Trophoblast cell (in vitro differentiated cells and primary cell): ENCODE measurements at regions not wholly inside any gene's neighbourhood (a gene's known extent, or its start where the extent isn't known, plus 50 kb on each side); places are given as distances from the start of the nearest gene placed in this dataset.

Experiments
- DNase-seq, 2 donors: peaks; one replicate each; pipeline ENCODE4 v3.0.0-alpha.2; 2016
- H2AFZ ChIP-seq: 2 replicates; pipeline ENCODE4 v1.6.1; 2013; ENCODE audit warnings: low read length, moderate library complexity, mild to moderate bottlenecking; ENCODE audit not compliant: insufficient read depth, poor library complexity
- H2AK5ac ChIP-seq: 2 replicates; pipeline ENCODE4 v1.6.1; 2013; ENCODE audit warnings: mild to moderate bottlenecking, low read length
- H2BK120ac ChIP-seq: 2 replicates; pipeline ENCODE4 v1.6.1; 2013; ENCODE audit warnings: low read length, mild to moderate bottlenecking, moderate library complexity; ENCODE audit not compliant: insufficient read depth, poor library complexity
- H2BK12ac ChIP-seq: 2 replicates; pipeline ENCODE4 v1.6.1; 2013; ENCODE audit warnings: mild to moderate bottlenecking, low read length, moderate library complexity
- H2BK5ac ChIP-seq: 2 replicates; pipeline ENCODE4 v1.6.1; 2013; ENCODE audit warnings: low read length, low read depth, moderate library complexity, mild to moderate bottlenecking; ENCODE audit not compliant: poor library complexity
- H3K14ac ChIP-seq: 2 replicates; pipeline ENCODE4 v1.6.1; 2013; ENCODE audit warnings: mild to moderate bottlenecking, low read length
- H3K18ac ChIP-seq: 2 replicates; pipeline ENCODE4 v1.6.1; 2013; ENCODE audit warnings: mild to moderate bottlenecking, low read length
- H3K23ac ChIP-seq: 2 replicates; pipeline ENCODE4 v1.6.1; 2013; ENCODE audit warnings: low read length
- H3K27ac ChIP-seq: 2 replicates; pipeline ENCODE4 v1.5.1; 2013; ENCODE audit warnings: low read depth, mild to moderate bottlenecking, inconsistent platforms, low read length, moderate library complexity
- H3K27me3 ChIP-seq: 2 replicates; pipeline ENCODE4 v1.6.1; 2013; ENCODE audit warnings: inconsistent platforms, mild to moderate bottlenecking, low read length, moderate library complexity; ENCODE audit not compliant: insufficient read depth
- H3K36me3 ChIP-seq, 2 experiments: 1 replicate in 1 of 2; 2 replicates in 1 of 2; pipeline ENCODE4 v1.6.1; 2013; ENCODE audit warnings: low read length in 2 of 2, mild to moderate bottlenecking in 2 of 2, moderate library complexity in 1 of 2; ENCODE audit not compliant: insufficient read depth in 2 of 2, control insufficient read depth in 1 of 2
- H3K4ac ChIP-seq: 2 replicates; pipeline ENCODE4 v1.6.1; 2013; ENCODE audit warnings: low read depth, mild to moderate bottlenecking, low read length, moderate library complexity
- H3K4me1 ChIP-seq, 2 experiments: 1 replicate in 1 of 2; 2 replicates in 1 of 2; pipeline ENCODE4 v1.6.1; 2013; ENCODE audit warnings: low read length in 2 of 2, mild to moderate bottlenecking in 2 of 2, moderate library complexity in 1 of 2; ENCODE audit not compliant: insufficient read depth in 2 of 2, control insufficient read depth in 1 of 2
- H3K4me2 ChIP-seq: 2 replicates; pipeline ENCODE4 v1.6.1; 2013; ENCODE audit warnings: inconsistent platforms, mild to moderate bottlenecking, low read length, moderate library complexity
- H3K4me3 ChIP-seq: 2 replicates; pipeline ENCODE4 v1.5.1; 2013; ENCODE audit warnings: mild to moderate bottlenecking, low read depth, low read length, inconsistent platforms
- H3K79me1 ChIP-seq: one replicate; pipeline ENCODE4 v1.6.1; 2013; ENCODE audit warnings: low read length
- H3K79me2 ChIP-seq: 2 replicates; pipeline ENCODE4 v1.6.1; 2013; ENCODE audit warnings: low read length, mild to moderate bottlenecking; ENCODE audit not compliant: control insufficient read depth, insufficient read depth, poor library complexity
- H3K9ac ChIP-seq: 2 replicates; pipeline ENCODE4 v1.6.1; 2013; ENCODE audit warnings: mild to moderate bottlenecking, low read length
- H3K9me3 ChIP-seq: 2 replicates; pipeline ENCODE4 v1.6.1; 2013; ENCODE audit warnings: low read depth, mild to moderate bottlenecking, control low read depth, inconsistent platforms, low read length; ENCODE audit not compliant: insufficient read depth
- H4K12ac ChIP-seq: 2 replicates; pipeline ENCODE4 v1.6.1; 2013; ENCODE audit warnings: low read depth, mild to moderate bottlenecking, low read length, moderate library complexity
- H4K8ac ChIP-seq: 2 replicates; pipeline ENCODE4 v1.6.1; 2013; ENCODE audit warnings: low read depth, mild to moderate bottlenecking, low read length, moderate library complexity
- H4K91ac ChIP-seq: one replicate; pipeline ENCODE4 v1.6.1; 2013; ENCODE audit warnings: low read depth, mild to moderate bottlenecking, low read length, moderate library complexity
- WGBS: extraction: QIAGEN DNeasy Blood & Tissue Kit; methylation state at CpG from one replicate; pipeline ENCODE4 v1.1.7; 2013; ENCODE audit warnings: missing lambda C conversion rate; ENCODE audit not compliant: insufficient read length, insufficient coverage; ENCODE audit errors: extremely low coverage; 5-methylcytosine and 5-hydroxymethylcytosine counted together

- Histone ChIP-seq H3K9ac (no peak overlapping the region), H3K27ac (no peak overlapping the region), H2BK5ac (no peak overlapping the region), H3K27me3 (no peaks in the 10 kb centered on the region), H3K79me1 (no peaks in the 10 kb centered on the region), H3K4me1 (no peaks in the 10 kb centered on the region), H3K4me3 (no peak overlapping the region), H4K12ac (no peak overlapping the region), H2AFZ (no peak overlapping the region), H2AK5ac (no peak overlapping the region), H3K36me3 (no peaks in the 10 kb centered on the region), H2BK12ac (no peak overlapping the region), H2BK120ac (no peak overlapping the region), H4K91ac (no peak overlapping the region), H3K4me2 (no peak overlapping the region), H3K23ac (no peak overlapping the region), H3K18ac (no peak overlapping the region), H3K14ac (no peak overlapping the region), H4K8ac (peak overlapping the region; percentile 47), H3K9me3 (no peaks in the 10 kb centered on the region), H3K79me2 (no peaks in the 10 kb centered on the region), H3K4ac (no peak overlapping the region)
- no peak for DNase-seq
- no CpG with 5 or more reads among the region's 2 CpGs for WGBS
Observed at GRCh38 chr14:45811155-45811554, 558.2 kb upstream of the MIS18BP1 start.

GRCh38 chr14:45810152-45810872 lies 557.3 kb upstream of the MIS18BP1 start:
- no peak overlapping the region for H3K27ac ChIP-seq
- H3K9me3 ChIP-seq, result no peaks in the 10 kb centered on the region
- no peak overlapping the region for H2AFZ ChIP-seq
- no peak overlapping the region for H3K4me3 ChIP-seq
- no peaks in the 10 kb centered on the region for H3K36me3 ChIP-seq
- H3K27me3 ChIP-seq, result no peaks in the 10 kb centered on the region
- no peak overlapping the region for H3K14ac ChIP-seq
- H3K18ac ChIP-seq, result no peak overlapping the region
- H3K4me1 ChIP-seq, result no peaks in the 10 kb centered on the region
- no peak overlapping the region for H3K4me2 ChIP-seq
- no peaks in the 10 kb centered on the region for H3K79me1 ChIP-seq
- H3K79me2 ChIP-seq, result no peaks in the 10 kb centered on the region
- H4K8ac ChIP-seq, result no peak overlapping the region
- no peak overlapping the region for H4K12ac ChIP-seq
- peak in 1 of 2 donors; percentile 9 for DNase-seq
- H3K9ac ChIP-seq, result no peak overlapping the region
- no peak overlapping the region for H2BK12ac ChIP-seq
- H4K91ac ChIP-seq, result no peak overlapping the region
- no peak overlapping the region for H2AK5ac ChIP-seq
- H3K23ac ChIP-seq, result no peak overlapping the region
- no peak overlapping the region for H3K4ac ChIP-seq
- H2BK120ac ChIP-seq, result no peak overlapping the region
- no CpG with 5 or more reads among the region's 3 CpGs for WGBS
- H2BK5ac ChIP-seq, result no peak overlapping the region

GRCh38 chr14:45807178-45807899 lies 554.3 kb upstream of the MIS18BP1 start:
- H2BK12ac ChIP-seq, result no peak overlapping the region
- WGBS, result no CpG with 5 or more reads among the region's 5 CpGs
- no peak overlapping the region for H3K18ac ChIP-seq
- no peak overlapping the region for H2BK120ac ChIP-seq
- no peak for DNase-seq
- no peak overlapping the region for H3K14ac ChIP-seq
- H3K79me1 ChIP-seq, result no peaks in the 10 kb centered on the region
- no peak overlapping the region for H3K27ac ChIP-seq
- H3K23ac ChIP-seq, result no peak overlapping the region
- no peak overlapping the region for H3K4me3 ChIP-seq
- H3K36me3 ChIP-seq, result no peaks in the 10 kb centered on the region
- H4K8ac ChIP-seq, result no peak overlapping the region
- H3K27me3 ChIP-seq, result no peaks in the 10 kb centered on the region
- H4K12ac ChIP-seq, result no peak overlapping the region
- H3K4me1 ChIP-seq, result no peaks in the 10 kb centered on the region
- no peak overlapping the region for H4K91ac ChIP-seq
- no peaks in the 10 kb centered on the region for H3K9me3 ChIP-seq
- no peak overlapping the region for H3K4ac ChIP-seq
- no peak overlapping the region for H3K9ac ChIP-seq
- H2AFZ ChIP-seq, result no peak overlapping the region
- no peaks in the 10 kb centered on the region for H3K79me2 ChIP-seq
- H2BK5ac ChIP-seq, result no peak overlapping the region
- H3K4me2 ChIP-seq, result no peak overlapping the region
- H2AK5ac ChIP-seq, result no peak overlapping the region

GRCh38 chr14:45799511-45799910 lies 546.5 kb upstream of the MIS18BP1 start:
- Histone ChIP-seq H3K18ac (no peak overlapping the region), H4K91ac (no peak overlapping the region), H2BK5ac (no peak overlapping the region), H3K27me3 (no peaks in the 10 kb centered on the region), H2AK5ac (no peak overlapping the region), H3K4me1 (no peaks in the 10 kb centered on the region), H2BK12ac (no peak overlapping the region), H3K14ac (no peak overlapping the region), H3K36me3 (no peaks in the 10 kb centered on the region), H3K4me2 (no peak overlapping the region), H4K12ac (no peak overlapping the region), H3K27ac (no peak overlapping the region), H3K4me3 (no peak overlapping the region), H3K79me2 (no peaks in the 10 kb centered on the region), H3K79me1 (no peaks in the 10 kb centered on the region), H3K23ac (no peak overlapping the region), H3K4ac (no peak overlapping the region), H2BK120ac (no peak overlapping the region), H2AFZ (no peak overlapping the region), H4K8ac (no peak overlapping the region), H3K9me3 (peaks cover 4% of the 10 kb centered on the region), H3K9ac (no peak overlapping the region)
- no peak for DNase-seq
- WGBS, result no CpG with 5 or more reads among the region's 2 CpGs
